Retina (tissue), 1 donor: ENCODE measurements at regions not wholly inside any gene's neighbourhood (a gene's known extent, or its start where the extent isn't known, plus 50 kb on each side); places are given as distances from the start of the nearest gene placed in this dataset.

Experiments used
- DNase-seq: peaks from one replicate; pipeline ENCODE4 v3.0.0-alpha.2; 2016

- no peak for DNase-seq
These were observed 1786.4 kb upstream of the WWC1 start for GRCh38 chr5:166505067-166505466.

GRCh38 chr5:166505544-166505943, 1785.9 kb upstream of the WWC1 start:
- no peak for DNase-seq

- no peak for DNase-seq
These were observed 1783.5 kb upstream of the WWC1 start for GRCh38 chr5:166507810-166508425.

- DNase-seq = no peak
These were observed 1782.4 kb upstream of the WWC1 start for GRCh38 chr5:166509085-166509484.

GRCh38 chr5:166517976-166518375, 1773.5 kb upstream of the WWC1 start:
- no peak for DNase-seq

- DNase-seq = no peak
These were observed 1768.2 kb upstream of the WWC1 start for GRCh38 chr5:166523206-166523605.

GRCh38 chr5:166529200-166529599, 1762.2 kb upstream of the WWC1 start:
- no peak for DNase-seq

- DNase-seq = no peak
These were observed 1758.8 kb upstream of the WWC1 start for GRCh38 chr5:166532456-166533220.

GRCh38 chr5:166535641-166536040, 1755.8 kb upstream of the WWC1 start:
- DNase-seq = no peak

GRCh38 chr5:166540156-166540555, 1751.3 kb upstream of the WWC1 start:
- DNase-seq = no peak

- DNase-seq = no peak
These were observed 1740.1 kb upstream of the WWC1 start for GRCh38 chr5:166551384-166551783.

GRCh38 chr5:166553778-166554177, 1737.7 kb upstream of the WWC1 start:
- no peak for DNase-seq

- no peak for DNase-seq
These were observed 1729.7 kb upstream of the WWC1 start for GRCh38 chr5:166561759-166562158.

GRCh38 chr5:166562246-166562645, 1729.2 kb upstream of the WWC1 start:
- DNase-seq = no peak

GRCh38 chr5:166566725-166567124, 1724.7 kb upstream of the WWC1 start:
- no peak for DNase-seq

GRCh38 chr5:166570865-166571264, 1720.6 kb upstream of the WWC1 start:
- DNase-seq = no peak

- no peak for DNase-seq
These were observed 1719.8 kb upstream of the WWC1 start for GRCh38 chr5:166571668-166572067.

- no peak for DNase-seq
These were observed 1715.1 kb upstream of the WWC1 start for GRCh38 chr5:166576323-166576722.

GRCh38 chr5:166581826-166582225, 1709.6 kb upstream of the WWC1 start:
- DNase-seq = no peak

GRCh38 chr5:166582416-166582815, 1709.0 kb upstream of the WWC1 start:
- no peak for DNase-seq

GRCh38 chr5:166594567-166594966, 1696.9 kb upstream of the WWC1 start:
- no peak for DNase-seq

GRCh38 chr5:166595274-166595951, 1696.0 kb upstream of the WWC1 start:
- DNase-seq = no peak

GRCh38 chr5:166596043-166596442, 1695.4 kb upstream of the WWC1 start:
- DNase-seq = no peak

GRCh38 chr5:166602271-166602670, 1689.2 kb upstream of the WWC1 start:
- no peak for DNase-seq
